OCI-LY1 (cell line): ENCODE measurements at regions not wholly inside any gene's neighbourhood (a gene's known extent, or its start where the extent isn't known, plus 50 kb on each side); places are given as distances from the start of the nearest gene placed in this dataset.

Source experiments
- EZH2 ChIP-seq: fragments of 200-600 bp; sonication (generic), shearing (Covaris generic); IDR thresholded peaks from 2 replicates; pipeline ENCODE4 v1.8.0; 2017; ENCODE audit warnings: borderline replicate concordance, mixed run types, mild to moderate bottlenecking, antibody characterized with exemption, low read length, moderate library complexity, mixed read lengths
- TF ChIP-seq, protein P1 (sequence below): fragments of 200-600 bp; sonication (generic), shearing (Covaris generic); IDR thresholded peaks from 2 replicates; pipeline ENCODE4 v1.5.1; 2017; ENCODE audit warnings: mild to moderate bottlenecking, antibody characterized with exemption, low read length, moderate library complexity, mixed read lengths

DNA sequence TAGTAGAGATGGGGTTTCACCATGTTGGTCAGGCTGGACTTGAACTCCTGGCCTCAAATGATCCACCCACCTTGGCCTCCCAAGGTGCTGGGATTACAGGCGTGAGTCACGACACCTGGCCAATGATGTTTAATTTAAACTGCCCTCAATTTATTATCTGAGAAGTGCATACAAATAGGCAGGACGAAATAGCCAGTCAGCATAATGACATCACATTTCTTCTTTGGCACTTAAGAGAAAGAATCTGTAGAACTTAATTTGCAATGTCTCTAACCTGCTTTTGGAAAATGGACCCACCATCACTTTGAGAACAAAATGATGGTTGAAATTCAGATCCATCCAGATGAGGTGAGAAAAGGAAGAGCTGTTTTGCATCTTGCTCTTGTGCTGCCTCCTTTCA is 52.5 kb upstream of the ZNF608 start:
- TF ChIP-seq, protein P1, sequence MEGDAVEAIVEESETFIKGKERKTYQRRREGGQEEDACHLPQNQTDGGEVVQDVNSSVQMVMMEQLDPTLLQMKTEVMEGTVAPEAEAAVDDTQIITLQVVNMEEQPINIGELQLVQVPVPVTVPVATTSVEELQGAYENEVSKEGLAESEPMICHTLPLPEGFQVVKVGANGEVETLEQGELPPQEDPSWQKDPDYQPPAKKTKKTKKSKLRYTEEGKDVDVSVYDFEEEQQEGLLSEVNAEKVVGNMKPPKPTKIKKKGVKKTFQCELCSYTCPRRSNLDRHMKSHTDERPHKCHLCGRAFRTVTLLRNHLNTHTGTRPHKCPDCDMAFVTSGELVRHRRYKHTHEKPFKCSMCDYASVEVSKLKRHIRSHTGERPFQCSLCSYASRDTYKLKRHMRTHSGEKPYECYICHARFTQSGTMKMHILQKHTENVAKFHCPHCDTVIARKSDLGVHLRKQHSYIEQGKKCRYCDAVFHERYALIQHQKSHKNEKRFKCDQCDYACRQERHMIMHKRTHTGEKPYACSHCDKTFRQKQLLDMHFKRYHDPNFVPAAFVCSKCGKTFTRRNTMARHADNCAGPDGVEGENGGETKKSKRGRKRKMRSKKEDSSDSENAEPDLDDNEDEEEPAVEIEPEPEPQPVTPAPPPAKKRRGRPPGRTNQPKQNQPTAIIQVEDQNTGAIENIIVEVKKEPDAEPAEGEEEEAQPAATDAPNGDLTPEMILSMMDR: no peak
- no peak for TF ChIP-seq EZH2
